Neural cell (in vitro differentiated cells): ENCODE measurements at regions not wholly inside any gene's neighbourhood (a gene's known extent, or its start where the extent isn't known, plus 50 kb on each side); places are given as distances from the start of the nearest gene placed in this dataset.

Experiments used
- CTCF ChIP-seq: fragments of 450-650 bp; IDR thresholded peaks from 2 replicates; pipeline ENCODE4 v1.5.1; 2014; ENCODE audit warnings: antibody characterized with exemption, mild to moderate bottlenecking, moderate library complexity; ENCODE audit not compliant: poor library complexity, severe bottlenecking
- EP300 ChIP-seq: fragments of 450-650 bp; conservative IDR thresholded peaks from 2 replicates; pipeline ENCODE4 v1.6.1; 2014; ENCODE audit warnings: antibody characterized with exemption, mild to moderate bottlenecking, moderate library complexity; ENCODE audit not compliant: poor library complexity, severe bottlenecking
- EZH2 ChIP-seq: fragments of 200-600, 300-800 bp; shearing (Covaris generic), sonication (generic); IDR thresholded peaks from 2 replicates; pipeline ENCODE4 v1.6.1; 2014; ENCODE audit warnings: antibody characterized with exemption, low read length, borderline replicate concordance, mild to moderate bottlenecking; ENCODE audit not compliant: insufficient read depth, poor library complexity, severe bottlenecking
- POLR2AphosphoS5 ChIP-seq: IDR thresholded peaks from 2 replicates; pipeline ENCODE4 v1.6.1; 2012
- REST ChIP-seq: IDR thresholded peaks from 2 replicates; pipeline ENCODE4 v1.6.1; 2012; ENCODE audit warnings: borderline replicate concordance
- TAF1 ChIP-seq: IDR thresholded peaks from 2 replicates; pipeline ENCODE4 v1.6.1; 2012; ENCODE audit warnings: low read depth

DNA sequence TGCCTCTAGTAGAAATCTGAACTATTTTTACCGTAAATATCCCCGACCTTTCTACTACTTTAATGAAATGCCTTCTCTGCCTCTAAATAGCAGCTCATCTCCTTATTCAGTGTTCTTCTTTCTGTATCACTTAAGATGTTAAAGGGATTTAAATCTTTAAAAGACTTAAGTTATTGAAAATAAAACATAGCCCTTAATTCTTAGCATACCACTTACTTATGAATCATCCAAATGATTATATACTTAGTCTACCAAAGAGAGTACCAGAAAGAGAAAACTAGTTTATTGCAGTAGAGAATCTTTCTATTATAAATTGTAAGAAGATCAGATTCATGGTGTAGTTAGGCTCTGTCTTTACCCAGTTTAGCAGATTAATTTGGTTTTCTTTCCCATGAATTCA is 802.0 kb downstream of the TBL1XR1 start:
- no peak for TF ChIP-seq CTCF
- TF ChIP-seq POLR2AphosphoS5: no peak
- TF ChIP-seq EP300: no peak
- no peak for TF ChIP-seq EZH2
- TF ChIP-seq TAF1: no peak
- no peak for TF ChIP-seq REST
